ENCODE measurements at regions not wholly inside any gene's neighbourhood (a gene's known extent, or its start where the extent isn't known, plus 50 kb on each side); places are given as distances from the start of the nearest gene placed in this dataset.
"Not testable (repeated sequence)": the region's sequence is repeated elsewhere in the genome, so short reads cannot be mapped to it uniquely, and the experiment has no call there.

DNA sequence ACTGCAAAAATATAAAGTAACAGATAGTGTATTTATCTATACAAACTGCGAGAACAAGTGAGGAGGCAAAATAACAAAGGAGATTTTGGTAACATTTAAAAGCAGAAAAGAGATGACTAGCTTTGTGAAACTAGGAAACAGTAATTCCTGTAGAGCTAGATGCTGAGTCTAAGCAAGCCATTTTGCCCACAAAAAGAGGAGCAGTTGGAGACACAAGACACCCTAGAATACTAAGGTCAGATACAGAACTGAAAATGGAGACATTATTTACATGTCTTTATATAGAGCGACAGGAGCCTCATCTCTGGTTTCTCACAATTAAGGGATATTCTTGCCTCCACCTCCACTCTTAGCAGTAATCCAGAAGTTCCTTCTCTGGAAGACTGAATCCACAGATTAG lies 732.4 kb upstream of the GBE1 start:
- ATAC-seq (replicated peaks in 1 of 2): no peak

DNA sequence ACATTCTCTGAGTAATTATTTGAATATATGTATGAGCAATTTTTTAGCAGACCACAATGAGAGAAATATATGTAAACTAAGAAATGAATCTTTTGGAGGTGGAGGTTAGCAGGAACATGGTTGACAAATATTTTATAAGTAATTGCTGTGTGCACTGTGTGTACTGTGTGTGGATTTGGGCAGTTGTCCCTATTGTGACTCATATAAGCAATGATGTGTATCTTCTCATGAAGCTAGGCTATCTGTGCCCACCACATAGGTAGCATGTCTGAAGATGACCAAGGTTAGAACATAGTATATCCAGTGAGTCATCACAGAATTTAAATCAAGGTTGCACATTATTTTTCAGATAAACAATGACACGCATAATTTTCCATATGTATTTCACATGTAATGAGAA lies 713.9 kb upstream of the GBE1 start:
- no peak for ATAC-seq (replicated peaks in 1 of 2)
- H3K27me3 Mint-ChIP-seq (ENCODE audit: low read depth): no peaks in the 10 kb centered on the region
- DNase-seq: no peak
- peaks cover 0 to 1% of the 10 kb centered on the region in 2 donors for H3K9me3 Mint-ChIP-seq
- H3K36me3 Mint-ChIP-seq (ENCODE audit: insufficient read depth in 2 of 2): no peaks in the 10 kb centered on the region
- H3K4me1 Mint-ChIP-seq (ENCODE audit: low read depth): no peaks in the 10 kb centered on the region
- no peak overlapping the region for H3K27ac Mint-ChIP-seq
- H3K4me3 Mint-ChIP-seq: no peak overlapping the region

More for the DNA sequence above, 732.4 kb upstream of the GBE1 start:
- no peak overlapping the region for H3K27ac Mint-ChIP-seq
- DNase-seq: no peak
- peaks cover 2 to 7% of the 10 kb centered on the region in 2 donors for H3K9me3 Mint-ChIP-seq
- no peaks in the 10 kb centered on the region for H3K27me3 Mint-ChIP-seq (ENCODE audit: low read depth)
- H3K4me3 Mint-ChIP-seq: no peak overlapping the region
- no peaks in the 10 kb centered on the region for H3K4me1 Mint-ChIP-seq (ENCODE audit: low read depth)
- no peaks in the 10 kb centered on the region for H3K36me3 Mint-ChIP-seq (ENCODE audit: insufficient read depth in 2 of 2)

DNA sequence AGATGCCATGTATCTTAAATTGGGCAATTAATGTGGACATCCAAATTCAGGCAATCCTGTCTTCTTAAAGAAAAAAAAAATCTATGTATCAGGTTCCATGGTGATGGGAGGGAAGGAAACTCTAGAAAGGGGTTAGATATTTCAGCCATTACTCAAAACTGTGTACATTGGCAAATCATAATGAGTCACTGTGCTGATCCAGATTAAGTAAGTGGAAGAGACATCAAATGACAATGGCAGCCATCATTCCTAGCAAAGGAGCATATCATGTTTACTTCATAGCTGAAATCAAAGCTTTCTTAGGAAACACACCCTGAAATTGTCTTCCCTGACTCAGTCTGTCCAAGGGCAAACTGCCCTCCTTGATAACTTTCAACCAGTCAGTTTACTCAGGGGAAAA lies 713.3 kb upstream of the GBE1 start:
- Mint-ChIP-seq H3K36me3 (ENCODE audit: insufficient read depth in 2 of 2) (no peaks in the 10 kb centered on the region), H3K27ac (no peak overlapping the region), H3K4me1 (ENCODE audit: low read depth) (no peaks in the 10 kb centered on the region), H3K9me3 (peaks cover 0 to 1% of the 10 kb centered on the region in 2 donors), H3K27me3 (ENCODE audit: low read depth) (no peaks in the 10 kb centered on the region), H3K4me3 (no peak overlapping the region)
- no peak for DNase-seq
- no peak for ATAC-seq (replicated peaks in 1 of 2)

DNA sequence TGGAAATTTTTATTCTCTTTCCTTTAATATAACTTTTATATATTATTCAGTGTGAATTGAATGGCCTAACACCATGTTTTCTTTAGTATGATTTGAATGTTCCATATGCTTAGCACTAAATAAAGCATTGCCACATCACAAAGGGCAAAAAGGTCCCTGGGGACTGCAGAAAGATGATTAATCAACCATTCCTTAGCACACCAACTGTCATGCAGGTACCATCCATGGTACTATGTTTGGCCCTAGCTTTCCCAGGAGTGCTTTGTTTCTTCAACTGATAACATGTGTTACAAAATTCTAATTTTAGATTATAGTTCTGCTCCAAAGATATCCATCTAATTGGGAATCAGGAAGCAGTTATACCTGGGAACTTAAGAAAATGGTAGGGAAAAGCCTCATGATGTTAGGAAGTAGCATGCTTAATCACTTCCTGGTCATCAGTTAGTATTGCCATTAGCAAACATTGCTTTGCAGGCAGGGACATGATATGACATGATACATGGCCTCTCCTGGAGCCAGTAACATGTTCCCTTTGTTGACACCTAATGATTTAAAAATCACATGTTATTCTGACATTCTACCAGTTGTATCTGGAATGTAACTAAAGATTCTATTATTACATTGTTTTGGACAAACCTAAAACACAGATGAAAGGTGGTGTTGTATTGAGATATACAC lies 712.6 kb upstream of the GBE1 start:
- ATAC-seq (replicated peaks in 1 of 2) (no peak), DNase-seq (no peak)
- H3K4me3 Mint-ChIP-seq: no peak overlapping the region
- no peaks in the 10 kb centered on the region for H3K36me3 Mint-ChIP-seq (ENCODE audit: insufficient read depth in 2 of 2)
- no peaks in the 10 kb centered on the region for H3K27me3 Mint-ChIP-seq (ENCODE audit: low read depth)
- peaks cover 0 to 1% of the 10 kb centered on the region in 2 donors for H3K9me3 Mint-ChIP-seq
- no peak overlapping the region for H3K27ac Mint-ChIP-seq
- H3K4me1 Mint-ChIP-seq (ENCODE audit: low read depth): no peaks in the 10 kb centered on the region

DNA sequence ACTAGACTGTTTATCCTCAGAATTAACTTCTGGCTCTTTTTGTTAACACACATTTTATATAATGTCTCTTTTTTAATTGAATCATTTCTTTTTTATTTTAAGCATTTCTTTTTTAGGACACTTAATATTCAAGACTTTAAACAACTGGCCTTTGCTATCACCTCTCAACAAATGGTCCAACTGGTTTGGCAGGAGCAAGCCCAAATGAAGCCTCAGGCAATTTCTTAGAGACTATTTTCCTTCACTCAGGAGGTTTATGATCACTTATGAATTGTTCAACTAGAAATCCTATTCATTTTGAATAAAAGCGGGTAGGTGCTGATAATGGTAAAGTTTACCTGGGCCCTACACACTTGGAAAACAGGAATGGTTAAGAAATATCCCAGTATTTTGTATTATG lies 705.6 kb upstream of the GBE1 start:
- H3K27me3 Mint-ChIP-seq (ENCODE audit: low read depth): no peaks in the 10 kb centered on the region
- no peak overlapping the region for H3K27ac Mint-ChIP-seq
- H3K4me1 Mint-ChIP-seq (ENCODE audit: low read depth): no peaks in the 10 kb centered on the region
- no peak for DNase-seq
- no peak overlapping the region for H3K4me3 Mint-ChIP-seq
- no peak for ATAC-seq (replicated peaks in 1 of 2)
- H3K9me3 Mint-ChIP-seq: peaks cover 0 to 5% of the 10 kb centered on the region in 2 donors
- no peaks in the 10 kb centered on the region for H3K36me3 Mint-ChIP-seq (ENCODE audit: insufficient read depth in 2 of 2)

DNA sequence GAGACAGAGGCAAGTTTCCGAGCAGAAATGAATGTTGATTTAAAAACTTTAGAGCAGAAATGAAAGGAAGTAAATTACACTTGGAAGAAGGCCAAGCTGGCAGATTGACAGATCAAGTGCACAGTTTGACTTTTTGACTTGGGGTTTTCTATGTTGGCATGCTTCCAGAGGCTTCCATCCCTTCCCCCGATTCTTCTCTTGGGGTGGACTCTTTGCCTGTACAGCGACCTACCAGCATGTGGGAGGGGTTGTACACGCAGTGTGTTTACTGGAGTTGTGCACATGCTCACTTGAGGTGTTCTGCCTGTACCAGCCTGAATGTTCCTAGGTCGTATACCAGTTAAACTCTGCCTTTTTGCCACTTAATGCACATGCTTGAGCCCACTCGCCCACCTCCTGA lies 701.5 kb upstream of the GBE1 start:
- ATAC-seq (replicated peaks in 1 of 2) (no peak), DNase-seq (no peak)
- H3K4me1 Mint-ChIP-seq (ENCODE audit: low read depth): no peaks in the 10 kb centered on the region
- peaks cover 0 to 6% of the 10 kb centered on the region in 2 donors for H3K9me3 Mint-ChIP-seq
- H3K27ac Mint-ChIP-seq: no peak overlapping the region
- H3K27me3 Mint-ChIP-seq (ENCODE audit: low read depth): no peaks in the 10 kb centered on the region
- no peak overlapping the region for H3K4me3 Mint-ChIP-seq
- no peaks in the 10 kb centered on the region for H3K36me3 Mint-ChIP-seq (ENCODE audit: insufficient read depth in 2 of 2)

DNA sequence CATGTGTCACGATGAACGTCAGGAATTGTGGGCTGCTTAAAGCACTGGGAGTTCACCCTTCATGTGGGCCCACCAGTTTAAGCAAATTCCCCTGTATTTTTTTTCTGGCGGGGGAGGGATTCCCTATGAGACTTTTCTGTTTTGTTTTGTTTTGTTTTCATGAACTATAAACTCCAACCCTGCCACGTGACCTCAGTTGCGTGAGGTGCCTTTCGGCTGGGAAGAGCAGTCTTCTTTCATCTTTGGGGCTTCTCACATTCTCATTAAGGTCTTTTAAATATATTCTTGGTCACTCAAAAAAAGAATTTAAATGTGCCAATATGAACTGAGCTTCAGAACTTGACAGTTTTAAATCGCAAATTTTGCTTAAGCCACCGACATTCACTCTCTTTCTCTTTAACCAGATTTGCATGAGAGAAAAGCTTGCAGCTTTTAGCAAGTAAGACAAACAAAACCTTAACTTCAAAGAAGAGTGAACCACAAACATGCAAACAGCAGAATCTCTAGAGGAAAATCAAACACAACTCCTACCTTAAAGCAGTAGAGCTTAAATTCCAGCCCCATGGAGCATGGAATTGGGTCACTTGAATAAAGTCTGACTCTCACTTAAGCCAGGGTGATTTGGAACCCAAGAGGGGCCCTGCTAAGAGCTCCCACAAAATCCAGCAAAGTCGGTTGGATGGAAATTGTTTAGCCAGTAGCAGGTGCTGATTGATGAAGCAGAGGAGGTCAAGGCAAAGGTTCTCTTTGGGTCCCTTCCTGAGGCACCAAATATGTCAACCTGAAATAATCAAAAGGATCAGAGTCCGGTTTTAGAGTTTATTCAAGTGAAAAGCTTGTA lies 699.8 kb upstream of the GBE1 start:
- ATAC-seq (replicated peaks in 1 of 2) (no peak), DNase-seq (no peak)
- Mint-ChIP-seq H3K9me3 (peaks cover 0 to 5% of the 10 kb centered on the region in 2 donors), H3K27me3 (ENCODE audit: low read depth) (no peaks in the 10 kb centered on the region), H3K4me1 (ENCODE audit: low read depth) (no peaks in the 10 kb centered on the region), H3K4me3 (no peak overlapping the region), H3K36me3 (ENCODE audit: insufficient read depth in 2 of 2) (no peaks in the 10 kb centered on the region), H3K27ac (no peak overlapping the region)

DNA sequence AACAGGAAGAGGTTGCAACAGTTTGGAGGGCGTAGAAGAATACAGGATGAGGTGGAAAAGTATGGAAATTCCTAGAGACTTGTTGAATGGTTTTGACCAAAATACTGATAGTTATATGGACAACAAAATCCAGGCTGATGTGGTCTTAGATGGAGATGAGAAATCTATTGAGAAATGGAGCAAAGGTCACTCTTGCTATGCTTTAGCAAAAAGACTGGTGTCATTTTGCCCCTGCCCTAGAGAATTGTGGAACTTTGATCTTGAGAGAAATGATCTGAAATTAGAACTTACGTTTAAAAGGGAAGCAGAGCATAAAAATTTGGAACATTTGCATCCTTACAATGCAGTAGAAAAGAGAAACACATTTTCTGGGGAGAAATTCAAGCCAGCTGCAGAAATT lies 686.9 kb upstream of the GBE1 start:
- H3K4me1 Mint-ChIP-seq (ENCODE audit: low read depth): no peaks in the 10 kb centered on the region
- no peak overlapping the region for H3K4me3 Mint-ChIP-seq

DNA sequence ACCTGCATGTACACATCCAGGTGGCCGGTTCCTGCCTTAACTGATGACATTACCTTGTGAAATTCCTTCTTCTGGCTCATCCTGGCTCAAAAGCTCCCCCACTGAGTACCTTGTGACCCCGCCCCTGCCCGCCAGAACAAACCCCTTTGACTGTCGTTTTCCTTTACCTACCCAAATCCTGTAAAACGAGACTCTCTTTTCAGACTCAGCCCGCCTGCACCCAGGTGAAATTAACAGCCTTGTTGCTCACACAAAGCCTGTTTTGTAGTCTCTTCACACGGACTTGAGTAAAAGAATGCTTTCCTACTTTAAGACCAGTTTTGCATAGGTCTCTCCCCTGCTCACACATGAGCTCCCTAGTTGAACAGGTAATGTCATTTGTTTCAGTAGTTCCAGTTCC lies 667.4 kb upstream of the GBE1 start:
- peaks cover 7 to 12% of the 10 kb centered on the region in 2 donors for H3K9me3 Mint-ChIP-seq
- not testable (repeated sequence) for H3K4me1 Mint-ChIP-seq (ENCODE audit: low read depth); DNase-seq; H3K36me3 Mint-ChIP-seq (ENCODE audit: insufficient read depth in 2 of 2); ATAC-seq (replicated peaks in 1 of 2); H3K4me3 Mint-ChIP-seq; H3K27me3 Mint-ChIP-seq (ENCODE audit: low read depth); H3K27ac Mint-ChIP-seq

More for the DNA sequence above, 686.9 kb upstream of the GBE1 start:
- no peaks in the 10 kb centered on the region for H3K27me3 Mint-ChIP-seq (ENCODE audit: low read depth)
- H3K9me3 Mint-ChIP-seq: peaks cover 7 to 8% of the 10 kb centered on the region in 2 donors
- H3K36me3 Mint-ChIP-seq (ENCODE audit: insufficient read depth in 2 of 2): peaks cover 2 to 4% of the 10 kb centered on the region in 2 donors
- no peak for DNase-seq
- no peak for ATAC-seq (replicated peaks in 1 of 2)
- no peak overlapping the region for H3K27ac Mint-ChIP-seq

DNA sequence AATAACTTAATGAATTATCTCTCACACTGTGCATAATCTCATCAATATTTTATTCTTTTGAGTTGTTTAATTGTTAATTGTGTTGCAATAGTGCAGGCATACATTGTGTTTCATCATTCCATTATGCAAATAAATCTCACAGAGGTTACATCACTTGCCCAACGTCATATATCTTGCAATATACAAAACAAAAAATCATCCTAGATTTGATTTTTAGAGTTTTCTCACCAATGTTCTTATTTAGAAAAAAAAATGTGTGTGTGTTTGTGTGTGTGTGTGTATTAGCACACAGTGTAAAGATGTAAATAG lies 662.5 kb upstream of the GBE1 start:
- no peak overlapping the region for H3K27ac Mint-ChIP-seq

DNA sequence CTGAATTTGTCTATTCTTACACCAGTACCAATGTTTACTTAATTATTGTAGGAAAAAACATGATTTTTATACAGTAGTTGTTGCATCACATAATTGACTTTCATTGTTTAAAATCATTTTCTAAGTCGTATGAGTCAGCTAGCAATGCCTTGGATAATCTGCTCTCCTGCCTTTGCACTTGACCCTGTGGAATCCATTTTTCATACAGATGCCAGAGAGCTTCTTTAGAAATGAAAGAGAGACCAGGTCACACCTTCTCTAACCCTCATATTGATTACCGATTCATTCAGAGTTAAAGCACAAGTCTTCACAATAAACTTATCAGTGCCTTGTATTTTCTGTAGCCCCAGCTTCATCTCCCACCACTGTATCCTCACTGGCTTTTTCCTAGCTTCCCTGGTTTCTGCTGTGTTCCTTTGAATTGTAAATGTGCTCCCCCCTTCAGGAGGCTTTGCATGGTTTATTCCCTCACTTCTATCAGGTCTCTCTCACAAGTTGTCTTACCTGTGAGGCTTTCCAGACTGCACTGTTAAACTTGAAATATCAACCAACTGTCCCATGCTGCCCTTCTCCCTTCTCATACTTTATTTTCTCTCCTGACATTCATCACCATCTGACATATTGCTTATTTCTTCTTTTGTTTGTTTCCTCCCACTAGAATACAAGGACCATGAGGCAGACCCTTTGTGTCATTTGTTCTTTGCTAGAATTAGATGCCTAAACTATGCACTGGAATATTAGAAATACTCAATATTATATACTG lies 662.0 kb upstream of the GBE1 start:
- Mint-ChIP-seq H3K9me3 (peaks cover 7 to 10% of the 10 kb centered on the region in 2 donors), H3K4me1 (ENCODE audit: low read depth) (no peaks in the 10 kb centered on the region), H3K4me3 (no peak overlapping the region), H3K27ac (no peak overlapping the region), H3K27me3 (ENCODE audit: low read depth) (no peaks in the 10 kb centered on the region), H3K36me3 (ENCODE audit: insufficient read depth in 2 of 2) (no peaks in the 10 kb centered on the region)
- DNase-seq: no peak
- ATAC-seq (replicated peaks in 1 of 2): no peak

More for the DNA sequence above, 662.5 kb upstream of the GBE1 start:
- H3K4me1 Mint-ChIP-seq (ENCODE audit: low read depth): no peaks in the 10 kb centered on the region
- ATAC-seq (replicated peaks in 1 of 2) (no peak), DNase-seq (no peak)
- H3K27me3 Mint-ChIP-seq (ENCODE audit: low read depth): no peaks in the 10 kb centered on the region
- peaks cover 7 to 12% of the 10 kb centered on the region in 2 donors for H3K9me3 Mint-ChIP-seq
- H3K4me3 Mint-ChIP-seq: no peak overlapping the region
- no peaks in the 10 kb centered on the region for H3K36me3 Mint-ChIP-seq (ENCODE audit: insufficient read depth in 2 of 2)

DNA sequence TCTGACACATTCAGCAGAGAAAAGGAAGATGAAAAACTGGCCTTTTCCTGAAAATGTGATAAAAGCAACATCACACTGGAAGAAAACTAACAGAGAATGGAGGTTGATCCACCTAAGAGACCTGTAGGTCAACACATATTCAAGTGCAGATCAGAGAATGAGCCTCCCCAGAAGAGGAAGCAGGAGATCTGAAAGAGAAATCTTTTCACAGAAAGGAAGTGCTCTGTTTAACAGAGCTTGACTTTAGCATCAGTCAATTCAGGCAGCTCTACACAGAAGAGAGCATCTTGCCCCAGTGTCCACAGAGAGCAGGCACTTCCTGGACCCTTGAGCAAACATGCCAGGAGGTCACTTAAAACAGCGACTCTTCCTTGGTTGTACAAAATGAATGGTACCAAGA lies 655.4 kb upstream of the GBE1 start:
- no peak overlapping the region for H3K4me3 Mint-ChIP-seq
- DNase-seq: no peak
- H3K36me3 Mint-ChIP-seq (ENCODE audit: insufficient read depth in 2 of 2): no peaks in the 10 kb centered on the region
- H3K4me1 Mint-ChIP-seq (ENCODE audit: low read depth): no peaks in the 10 kb centered on the region
- H3K9me3 Mint-ChIP-seq: peaks cover 6 to 10% of the 10 kb centered on the region in 2 donors
- no peaks in the 10 kb centered on the region for H3K27me3 Mint-ChIP-seq (ENCODE audit: low read depth)
- H3K27ac Mint-ChIP-seq: no peak overlapping the region
- no peak for ATAC-seq (replicated peaks in 1 of 2)

DNA sequence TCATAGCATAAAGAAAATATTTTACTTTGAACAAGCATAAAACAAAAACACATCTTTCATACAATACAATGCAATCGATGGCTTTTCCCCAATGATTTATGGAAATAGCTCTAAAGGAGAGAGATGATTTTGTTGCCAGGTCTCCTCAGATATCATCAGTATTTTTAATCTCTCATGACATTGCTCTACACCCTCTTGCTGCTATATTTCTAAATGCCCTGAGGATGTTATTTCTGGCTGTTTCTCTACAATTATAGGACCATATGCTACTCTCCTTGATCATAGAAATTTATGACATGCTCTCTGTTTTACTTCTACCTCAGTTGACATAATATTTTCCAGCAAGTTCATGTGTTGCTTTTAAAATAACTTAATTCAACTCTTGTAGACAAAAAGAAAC lies 654.9 kb upstream of the GBE1 start:
- no peaks in the 10 kb centered on the region for H3K27me3 Mint-ChIP-seq (ENCODE audit: low read depth)
- ATAC-seq (replicated peaks in 1 of 2): no peak

More for the DNA sequence above, 654.9 kb upstream of the GBE1 start:
- Mint-ChIP-seq H3K4me1 (ENCODE audit: low read depth) (no peaks in the 10 kb centered on the region), H3K4me3 (no peak overlapping the region), H3K27ac (no peak overlapping the region), H3K36me3 (ENCODE audit: insufficient read depth in 2 of 2) (no peaks in the 10 kb centered on the region), H3K9me3 (peaks cover 6 to 10% of the 10 kb centered on the region in 2 donors)
- no peak for DNase-seq

Measured in activated T-cell treated with anti-CD3 and anti-CD28 coated beads, Interleukin-2, amount 50 U/mL, for 72 hours (primary cell).